Activated CD8-positive, alpha-beta memory T cell treated with anti-CD3 and anti-CD28 coated beads, Interleukin-2, amount 50 U/mL, for 1 hour (primary cell): ENCODE measurements at regions not wholly inside any gene's neighbourhood (a gene's known extent, or its start where the extent isn't known, plus 50 kb on each side); places are given as distances from the start of the nearest gene placed in this dataset.
"Not testable (repeated sequence)": the region's sequence is repeated elsewhere in the genome, so short reads cannot be mapped to it uniquely, and the experiment has no call there.

Experiments
- DNase-seq: peaks from one replicate; pipeline ENCODE4 v3.0.0-alpha.2; 2020; ENCODE audit errors: extremely low read depth

GRCh38 chr14:71563492-71564153, 368.6 kb upstream of the RGS6 start:
- DNase-seq = no peak

GRCh38 chr14:71566276-71566675, 366.0 kb upstream of the RGS6 start:
- DNase-seq = no peak

GRCh38 chr14:71567499-71568133, 364.6 kb upstream of the RGS6 start:
- not testable (repeated sequence) for DNase-seq

GRCh38 chr14:71574976-71575375, 357.3 kb upstream of the RGS6 start:
- DNase-seq = no peak

- no peak for DNase-seq
These were observed 355.8 kb upstream of the RGS6 start for GRCh38 chr14:71576472-71576871.

GRCh38 chr14:71579331-71579730, 352.9 kb upstream of the RGS6 start:
- no peak for DNase-seq

- no peak for DNase-seq
These were observed 349.5 kb upstream of the RGS6 start for GRCh38 chr14:71582705-71583104.

- DNase-seq = no peak
These were observed 349.0 kb upstream of the RGS6 start for GRCh38 chr14:71583194-71583593.

GRCh38 chr14:71583705-71584104, 348.5 kb upstream of the RGS6 start:
- no peak for DNase-seq

- no peak for DNase-seq
These were observed 346.9 kb upstream of the RGS6 start for GRCh38 chr14:71585361-71585760.

GRCh38 chr14:71586131-71586897, 345.9 kb upstream of the RGS6 start:
- no peak for DNase-seq

- DNase-seq = no peak
These were observed 344.2 kb upstream of the RGS6 start for GRCh38 chr14:71588028-71588427.

- no peak for DNase-seq
These were observed 343.5 kb upstream of the RGS6 start for GRCh38 chr14:71588576-71589215.

- DNase-seq = no peak
These were observed 342.6 kb upstream of the RGS6 start for GRCh38 chr14:71589609-71590008.

GRCh38 chr14:71590131-71590530, 342.1 kb upstream of the RGS6 start:
- no peak for DNase-seq

GRCh38 chr14:71591231-71591630, 341.0 kb upstream of the RGS6 start:
- DNase-seq = no peak

GRCh38 chr14:71591929-71592328, 340.3 kb upstream of the RGS6 start:
- no peak for DNase-seq

- DNase-seq = no peak
These were observed 339.9 kb upstream of the RGS6 start for GRCh38 chr14:71592361-71592760.

- no peak for DNase-seq
These were observed 338.3 kb upstream of the RGS6 start for GRCh38 chr14:71593966-71594365.

GRCh38 chr14:71594821-71595220, 337.4 kb upstream of the RGS6 start:
- DNase-seq = no peak

GRCh38 chr14:71595441-71595840, 336.8 kb upstream of the RGS6 start:
- DNase-seq = no peak

GRCh38 chr14:71597287-71597920, 334.8 kb upstream of the RGS6 start:
- DNase-seq = no peak
